NCI-H2107 treated with DMSO at 0.1 percent for 48 hours (cell line): ENCODE measurements at regions not wholly inside any gene's neighbourhood (a gene's known extent, or its start where the extent isn't known, plus 50 kb on each side); places are given as distances from the start of the nearest gene placed in this dataset.
"Not testable (repeated sequence)": the region's sequence is repeated elsewhere in the genome, so short reads cannot be mapped to it uniquely, and the experiment has no call there.

ENCODE experiments used
- DNase-seq: peaks from one replicate; lab custom pipeline; 2025; ENCODE audit not compliant: unreplicated experiment; lab: John Stamatoyannopoulos, UW

DNA sequence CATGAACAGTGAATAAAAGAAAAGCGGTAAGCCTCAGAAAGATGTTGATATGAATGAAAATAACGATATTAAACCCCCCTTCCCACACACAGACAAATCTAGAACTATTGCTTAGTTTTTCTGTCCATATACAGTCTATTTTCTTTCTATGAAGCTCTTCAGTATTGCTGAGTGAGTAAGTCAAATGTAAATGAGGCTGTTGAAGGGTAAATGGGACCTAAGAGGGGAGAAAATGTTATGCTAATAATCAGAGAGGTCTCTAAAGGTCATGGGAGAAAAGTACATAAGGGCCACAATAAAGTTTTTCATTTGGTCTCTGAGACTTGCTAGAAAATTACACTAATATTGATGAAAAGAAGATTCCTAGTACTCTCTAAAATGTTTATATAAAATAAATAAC is 56.2 kb downstream of the PABPC4L start:
- no peak for DNase-seq

DNA sequence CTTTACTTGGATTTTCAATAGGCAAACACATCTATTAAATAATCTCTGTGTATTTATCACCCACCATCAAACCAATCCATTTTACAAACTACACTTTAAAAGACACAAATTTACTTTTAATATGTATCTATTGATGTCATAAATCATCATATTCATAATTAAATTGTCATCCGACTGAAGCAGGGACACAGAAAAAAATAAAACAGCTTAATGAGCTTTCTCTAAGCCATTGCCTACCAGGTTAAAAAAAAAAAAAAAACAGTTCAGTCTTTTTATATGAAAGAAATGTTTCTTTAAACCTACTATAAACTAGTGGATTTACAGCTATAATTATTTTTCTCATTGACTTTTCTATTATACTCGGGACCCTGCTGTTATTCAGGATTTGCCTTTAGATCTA is 57.3 kb downstream of the PABPC4L start:
- no peak for DNase-seq

DNA sequence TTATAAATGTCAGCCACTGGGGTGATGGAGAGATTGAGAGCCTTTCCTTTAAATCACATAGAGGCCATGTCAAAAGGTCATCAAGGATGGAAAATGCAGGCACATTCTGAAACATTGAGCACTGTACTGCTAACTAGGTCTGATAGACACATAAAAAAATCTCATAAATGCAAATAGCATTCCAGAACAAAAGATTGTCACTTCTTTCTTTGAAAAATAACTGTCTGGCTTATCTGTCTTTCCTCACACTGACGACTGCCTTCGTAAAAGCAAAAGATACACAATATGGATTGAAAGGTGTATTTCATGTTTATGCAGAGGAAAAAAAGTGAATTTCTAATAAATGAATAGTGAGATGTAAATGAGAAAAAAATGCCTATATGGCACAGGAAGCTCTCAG is 59.9 kb downstream of the PABPC4L start:
- no peak for DNase-seq

GRCh38 chr4:134139188-134139587 is 62.4 kb downstream of the PABPC4L start:
- no peak for DNase-seq

GRCh38 chr4:134132086-134132783 is 69.4 kb downstream of the PABPC4L start:
- DNase-seq: no peak

- DNase-seq: no peak
Observed at GRCh38 chr4:134126955-134127354, 74.6 kb downstream of the PABPC4L start.

GRCh38 chr4:134126000-134126560 is 75.5 kb downstream of the PABPC4L start:
- no peak for DNase-seq

GRCh38 chr4:134122903-134123302 is 78.7 kb downstream of the PABPC4L start:
- no peak for DNase-seq

DNA sequence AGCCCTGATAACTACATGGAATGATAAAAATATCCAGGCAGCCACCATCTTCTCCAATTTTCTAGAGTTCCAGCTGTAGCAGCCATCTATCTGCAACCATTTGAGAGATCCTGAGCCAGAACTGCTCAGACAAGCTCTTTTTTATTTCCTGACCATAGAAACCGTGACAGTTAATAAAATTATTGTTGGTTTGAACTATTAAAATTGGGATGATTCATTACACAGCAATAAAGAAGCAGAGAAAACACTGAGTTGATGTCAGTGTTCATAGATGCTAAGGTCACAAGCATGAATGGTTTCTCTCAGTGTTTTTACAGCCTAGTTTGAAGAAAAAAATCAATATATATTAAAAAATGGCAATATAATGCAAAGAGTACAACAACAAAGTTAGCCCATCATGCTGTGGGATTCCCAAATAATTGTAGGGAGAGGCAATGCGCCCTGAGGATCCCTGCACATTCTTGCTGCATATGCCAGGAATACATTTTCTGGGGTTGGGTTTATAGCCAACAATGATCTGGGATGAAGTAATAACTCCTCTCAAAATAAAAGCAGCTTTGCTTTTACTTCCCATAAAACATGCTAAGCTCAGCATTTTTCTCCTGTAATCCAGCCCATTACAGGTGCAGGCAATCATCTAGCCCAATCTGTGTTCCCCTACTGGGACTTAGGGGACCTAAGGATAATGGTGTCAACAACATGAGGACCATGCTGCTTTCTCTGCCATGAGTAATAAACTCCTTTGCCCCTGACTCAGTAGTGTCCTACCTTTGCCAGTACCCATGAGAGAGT is 84.0 kb downstream of the PABPC4L start:
- DNase-seq: no peak

- no peak for DNase-seq
Observed at GRCh38 chr4:134089885-134090284, 111.7 kb downstream of the PABPC4L start.

GRCh38 chr4:134085496-134085895 is 116.1 kb downstream of the PABPC4L start:
- no peak for DNase-seq

GRCh38 chr4:134079085-134079484 is 122.5 kb downstream of the PABPC4L start:
- not testable (repeated sequence) for DNase-seq

DNA sequence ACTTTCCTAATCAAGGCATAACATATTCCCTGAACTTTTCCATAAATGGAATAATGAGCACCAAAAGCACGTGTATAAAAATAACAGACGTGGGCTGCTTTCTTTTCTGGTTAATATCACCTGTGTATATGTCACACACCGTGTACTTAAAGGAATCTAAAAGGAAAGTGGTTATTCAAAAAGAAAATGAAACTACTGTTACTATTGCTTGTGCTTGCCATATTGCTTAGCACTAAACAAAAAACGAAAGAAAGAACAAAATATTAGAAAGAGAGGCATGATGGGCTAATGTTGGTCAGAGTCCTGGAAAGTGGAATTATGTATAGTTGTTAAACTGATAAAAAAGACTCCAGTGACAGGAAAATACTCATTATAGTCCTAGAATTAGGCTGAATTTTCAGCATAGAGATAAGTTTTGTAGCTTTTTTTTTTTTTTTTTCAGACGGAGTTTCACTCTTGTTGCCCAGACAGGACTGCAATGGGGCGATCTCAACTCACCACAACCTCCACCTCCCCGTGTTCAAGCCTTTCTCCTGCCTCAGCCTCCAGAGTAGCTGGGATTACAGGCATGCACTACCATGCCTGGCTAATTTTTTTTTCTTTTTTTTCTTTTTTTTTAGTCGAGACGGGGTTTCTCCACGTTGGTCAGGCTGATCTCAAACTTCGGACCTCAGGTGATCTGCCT is 123.2 kb downstream of the PABPC4L start:
- DNase-seq: no peak

DNA sequence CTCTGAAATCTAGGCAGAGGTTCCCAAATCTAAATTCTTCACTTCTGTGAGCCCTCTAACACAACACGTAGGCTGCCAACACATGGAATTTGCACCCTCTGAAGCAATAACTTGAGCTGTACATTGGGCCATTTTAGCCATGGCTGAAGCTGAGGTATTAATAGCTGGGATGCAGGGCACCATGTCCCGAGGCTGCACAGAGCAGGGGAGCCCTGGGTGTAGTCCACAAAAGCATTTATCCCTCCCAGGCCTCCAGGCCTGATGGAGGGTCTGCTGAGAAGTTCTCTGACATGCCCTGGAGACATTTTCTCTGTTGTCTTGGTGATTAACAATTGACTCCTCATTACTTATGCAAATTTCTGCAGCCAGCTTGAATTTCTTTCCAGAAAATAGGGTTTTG is 127.9 kb downstream of the PABPC4L start:
- no peak for DNase-seq

DNA sequence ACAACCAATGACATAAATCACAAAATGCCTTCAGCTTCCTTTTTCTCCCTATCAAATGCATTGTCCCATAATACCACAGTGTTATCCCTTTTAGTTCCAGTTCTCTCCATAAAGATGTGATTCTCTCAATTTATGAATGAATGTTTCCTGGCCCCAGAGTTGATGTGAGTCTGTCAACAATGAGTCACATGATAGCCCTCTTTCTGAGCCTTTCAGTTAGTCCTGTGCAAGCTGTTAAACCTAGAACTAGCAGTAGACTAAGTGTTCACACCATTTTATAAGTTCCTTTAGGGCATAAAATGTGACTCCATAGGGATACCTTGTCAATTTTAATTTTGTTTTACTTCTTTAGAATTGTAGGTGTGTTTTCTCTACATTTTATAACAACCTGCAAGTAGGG is 129.5 kb downstream of the PABPC4L start:
- DNase-seq: no peak

DNA sequence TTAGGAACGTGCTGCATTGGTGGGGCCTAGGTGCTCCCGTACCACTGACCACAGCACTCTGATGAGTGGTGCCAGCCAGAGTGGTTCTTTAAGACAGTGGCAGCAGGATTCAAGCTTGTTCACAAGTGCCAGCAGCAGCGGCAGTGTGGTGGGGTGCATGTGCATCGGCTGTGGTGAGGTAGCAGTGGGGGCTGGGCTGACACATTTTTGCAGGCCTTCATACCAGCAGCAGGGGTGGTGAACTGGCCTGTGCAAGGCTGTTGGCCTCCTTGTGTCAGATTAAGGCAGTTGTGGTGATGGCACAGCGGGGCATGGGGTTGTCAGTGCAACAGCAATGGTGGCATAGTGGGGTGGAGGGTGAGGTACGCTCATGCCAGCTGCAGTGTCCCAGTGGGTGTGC is 131.4 kb downstream of the PABPC4L start:
- no peak for DNase-seq

GRCh38 chr4:134057356-134057755 is 144.2 kb downstream of the PABPC4L start:
- no peak for DNase-seq

GRCh38 chr4:134046221-134046620 is 155.4 kb downstream of the PABPC4L start:
- DNase-seq: not testable (repeated sequence)

DNA sequence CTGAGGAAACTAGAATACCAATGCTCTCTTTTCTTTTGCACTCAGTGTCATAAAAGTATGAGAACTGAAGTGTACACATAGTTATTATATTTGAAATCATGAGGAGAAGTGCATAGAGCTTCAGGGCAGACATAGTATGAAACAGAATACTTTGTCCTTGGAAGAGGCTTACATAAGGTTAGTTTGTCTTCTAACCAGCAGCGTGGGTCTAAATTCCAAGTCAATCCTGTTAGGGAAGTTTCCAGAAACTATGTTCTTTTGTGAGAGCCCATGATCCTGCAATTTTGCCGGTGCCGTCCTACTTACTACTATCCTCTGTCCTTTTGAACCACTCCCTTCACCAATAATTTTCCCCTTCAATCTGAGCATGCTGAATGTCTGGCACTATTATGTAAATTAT is 156.2 kb downstream of the PABPC4L start:
- no peak for DNase-seq

DNA sequence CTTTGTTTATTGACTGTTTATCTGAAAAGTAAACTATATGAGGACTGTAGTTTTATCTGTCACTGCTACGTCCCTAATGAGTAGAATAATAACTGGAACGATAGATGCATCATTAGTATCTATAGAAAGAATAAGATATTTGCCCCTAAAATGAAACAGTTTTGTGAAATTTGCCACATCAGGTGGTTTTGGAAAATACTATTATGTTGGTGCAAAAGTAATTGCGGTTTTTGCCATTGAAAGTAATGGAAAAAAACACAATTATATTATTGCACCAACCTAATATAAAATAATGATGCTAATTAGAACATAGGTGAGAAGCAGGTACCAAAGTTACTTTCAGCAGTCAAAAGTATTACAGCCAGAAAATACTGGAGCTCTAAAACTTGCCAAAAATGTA is 158.3 kb downstream of the PABPC4L start:
- DNase-seq: no peak

GRCh38 chr4:134028421-134028820 is 173.2 kb downstream of the PABPC4L start:
- no peak for DNase-seq

GRCh38 chr4:134027931-134028330 is 173.7 kb downstream of the PABPC4L start:
- no peak for DNase-seq
